Natural killer cell (primary cell): ENCODE measurements at regions not wholly inside any gene's neighbourhood (a gene's known extent, or its start where the extent isn't known, plus 50 kb on each side); places are given as distances from the start of the nearest gene placed in this dataset.

Source experiments
- ATAC-seq, 3 donors: fragments of 150-1000 bp in 2 of 3; fragments of 200-7000 bp in 1 of 3; cut with Tn5 transposase; 1 replicate in 1 of 3; 2 replicates in 2 of 3; pipeline ENCODE4 v1.10.0; 2021; ENCODE audit warnings: mild to moderate bottlenecking in 2 of 3, moderate library complexity in 2 of 3
- DNase-seq, 2 donors: peaks; one replicate each; pipeline versions ENCODE4 v3.0.0 to v3.0.0-alpha.2; 2013 to 2021; ENCODE audit warnings: mixed read lengths in 1 of 2
- H3K27ac ChIP-seq: one replicate; pipeline ENCODE4 v1.5.1; 2013; ENCODE audit warnings: mild to moderate bottlenecking, low read length
- H3K27me3 ChIP-seq: one replicate; pipeline ENCODE4 v1.6.1; 2013; ENCODE audit warnings: low read length; ENCODE audit not compliant: control insufficient read depth, insufficient read depth
- H3K36me3 ChIP-seq: one replicate; pipeline ENCODE4 v1.6.1; 2013; ENCODE audit warnings: low read length; ENCODE audit not compliant: control insufficient read depth, insufficient read depth
- H3K4me1 ChIP-seq: one replicate; pipeline ENCODE4 v1.6.1; 2013; ENCODE audit warnings: low read length; ENCODE audit not compliant: control insufficient read depth, insufficient read depth
- H3K4me3 ChIP-seq: one replicate; pipeline ENCODE4 v1.5.1; 2013; ENCODE audit warnings: low read length
- H3K9me3 ChIP-seq: one replicate; pipeline ENCODE4 v1.6.1; 2013; ENCODE audit warnings: low read length; ENCODE audit not compliant: control insufficient read depth, insufficient read depth
- H3K27ac Mint-ChIP-seq, 2 donors: one replicate each; pipeline ENCODE4 v1.8.0; 2022; ENCODE audit warnings: mild to moderate bottlenecking in 2 of 2, mixed read lengths in 2 of 2, moderate library complexity in 1 of 2
- H3K27me3 Mint-ChIP-seq, 2 donors: one replicate each; pipeline ENCODE4 v1.8.0; 2022; ENCODE audit warnings: low read depth in 2 of 2, mixed read lengths in 2 of 2
- H3K36me3 Mint-ChIP-seq: one replicate; pipeline ENCODE4 v1.8.0; 2022; ENCODE audit warnings: mixed read lengths
- H3K4me1 Mint-ChIP-seq, 2 donors: one replicate each; pipeline ENCODE4 v1.8.0; 2022; ENCODE audit warnings: mixed read lengths in 2 of 2
- H3K4me3 Mint-ChIP-seq: one replicate; pipeline ENCODE4 v1.8.0; 2022; ENCODE audit warnings: mild to moderate bottlenecking, moderate library complexity, mixed read lengths
- H3K9me3 Mint-ChIP-seq, 2 donors: one replicate each; pipeline ENCODE4 v1.8.0; 2022; ENCODE audit warnings: mixed read lengths in 2 of 2
- CTCF ChIP-seq: fragments of 200-600 bp; IDR thresholded peaks from one replicate; pipeline ENCODE4 v1.8.0; 2022; ENCODE audit warnings: antibody characterized with exemption
- WGBS: methylation state at CpG from one replicate; pipeline ENCODE4 v1.1.7; 2013; ENCODE audit warnings: missing lambda C conversion rate; ENCODE audit not compliant: insufficient coverage; 5-methylcytosine and 5-hydroxymethylcytosine counted together
- intact Hi-C: fragments of 100-400 bp; cut with micrococcal nuclease; formaldehyde crosslinking; loops from one replicate; pipeline ENCODE4 v1.14.2; 2022

GRCh38 chr3:168273036-168273435, 177.3 kb upstream of the GOLIM4 start:
- Mint-ChIP-seq H3K9me3 (peaks cover 0 to 7% of the 10 kb centered on the region in 2 donors), H3K27me3 (no peaks in the 10 kb centered on the region), H3K4me3 (no peak overlapping the region), H3K36me3 (no peaks in the 10 kb centered on the region), H3K27ac (no peak overlapping the region), H3K4me1 (no peaks in the 10 kb centered on the region)
- Histone ChIP-seq H3K27ac (no peak overlapping the region), H3K4me3 (no peak overlapping the region), H3K36me3 (no peaks in the 10 kb centered on the region), H3K9me3 (no peaks in the 10 kb centered on the region), H3K27me3 (no peaks in the 10 kb centered on the region), H3K4me1 (no peaks in the 10 kb centered on the region)
- intact Hi-C loops = no loop called here
- DNase-seq (no peak), ATAC-seq (no peak)
- 97% methylated on average over 2 of the region's 2 CpGs for WGBS
- no peak for TF ChIP-seq CTCF

- Histone ChIP-seq H3K4me3 (no peak overlapping the region), H3K4me1 (no peaks in the 10 kb centered on the region), H3K27ac (no peak overlapping the region), H3K9me3 (no peaks in the 10 kb centered on the region), H3K27me3 (no peaks in the 10 kb centered on the region), H3K36me3 (no peaks in the 10 kb centered on the region)
- no peaks in the 10 kb centered on the region for H3K27me3 Mint-ChIP-seq
- ATAC-seq = no peak
- intact Hi-C loops = no loop called here
- no peaks in the 10 kb centered on the region for H3K36me3 Mint-ChIP-seq
- no peaks in the 10 kb centered on the region for H3K4me1 Mint-ChIP-seq
- H3K27ac Mint-ChIP-seq = no peak overlapping the region
- TF ChIP-seq CTCF = no peak
- no peak for DNase-seq
- no peak overlapping the region for H3K4me3 Mint-ChIP-seq
- H3K9me3 Mint-ChIP-seq = peaks cover 0 to 7% of the 10 kb centered on the region in 2 donors
- WGBS = 97% methylated on average over 1 of the region's 1 CpG
These were observed 176.7 kb upstream of the GOLIM4 start for GRCh38 chr3:168272343-168272985.

GRCh38 chr3:168271932-168272331, 176.2 kb upstream of the GOLIM4 start:
- H3K36me3 ChIP-seq = no peaks in the 10 kb centered on the region
- Mint-ChIP-seq H3K4me3 (no peak overlapping the region), H3K27ac (no peak overlapping the region), H3K27me3 (no peaks in the 10 kb centered on the region), H3K36me3 (no peaks in the 10 kb centered on the region), H3K9me3 (peaks cover 0 to 7% of the 10 kb centered on the region in 2 donors), H3K4me1 (no peaks in the 10 kb centered on the region)
- ATAC-seq (no peak), DNase-seq (no peak)
- no peak overlapping the region for H3K27ac ChIP-seq
- no peak for TF ChIP-seq CTCF
- intact Hi-C loops = no loop called here
- no peak overlapping the region for H3K4me3 ChIP-seq
- no peaks in the 10 kb centered on the region for H3K27me3 ChIP-seq
- WGBS = 60% methylated on average over 1 of the region's 2 CpGs
- H3K4me1 ChIP-seq = no peaks in the 10 kb centered on the region
- H3K9me3 ChIP-seq = no peaks in the 10 kb centered on the region

- no peaks in the 10 kb centered on the region for H3K27me3 ChIP-seq
- H3K4me3 ChIP-seq = no peak overlapping the region
- no peaks in the 10 kb centered on the region for H3K4me1 ChIP-seq
- Mint-ChIP-seq H3K27me3 (no peaks in the 10 kb centered on the region), H3K27ac (no peak overlapping the region), H3K9me3 (peaks cover 0 to 7% of the 10 kb centered on the region in 2 donors), H3K4me1 (no peaks in the 10 kb centered on the region), H3K36me3 (no peaks in the 10 kb centered on the region), H3K4me3 (no peak overlapping the region)
- no peaks in the 10 kb centered on the region for H3K9me3 ChIP-seq
- DNase-seq = no peak
- H3K36me3 ChIP-seq = no peaks in the 10 kb centered on the region
- TF ChIP-seq CTCF = no peak
- no peak overlapping the region for H3K27ac ChIP-seq
- 78% methylated on average over 1 of the region's 1 CpG for WGBS
- intact Hi-C loops = no loop called here
- ATAC-seq = no peak
These were observed 173.3 kb upstream of the GOLIM4 start for GRCh38 chr3:168269001-168269400.
